AG04449 (cell line): ENCODE measurements at regions not wholly inside any gene's neighbourhood (a gene's known extent, or its start where the extent isn't known, plus 50 kb on each side); places are given as distances from the start of the nearest gene placed in this dataset.
"Not testable (repeated sequence)": the region's sequence is repeated elsewhere in the genome, so short reads cannot be mapped to it uniquely, and the experiment has no call there.

ENCODE experiments used
- CTCF ChIA-PET: fragments of 350-600 bp; formaldehyde crosslinking; extraction: SDS; loops from one replicate; lab custom pipeline; 2021; ENCODE audit warnings: antibody characterized with exemption; lab: Yijun Ruan, JAX
- POLR2A ChIA-PET: fragments of 400-600, 350-600 bp; formaldehyde crosslinking; extraction: SDS; loops from one replicate; lab custom pipeline; 2020; ENCODE audit warnings: antibody characterized with exemption, inconsistent platforms; lab: Yijun Ruan, JAX
- DNase-seq: peaks from one replicate; pipeline ENCODE4 v3.0.0-alpha.2; 2010; ENCODE audit warnings: low read depth, low spot score
- H3K4me3 ChIP-seq: 2 replicates; pipeline ENCODE4 v1.5.1; 2011; ENCODE audit warnings: low read depth, mild to moderate bottlenecking, control low read depth, low read length
- CTCF ChIP-seq: IDR thresholded peaks from one replicate; pipeline ENCODE4 v1.5.1; 2011; ENCODE audit warnings: mild to moderate bottlenecking, moderate library complexity, low read length, control low read depth, inconsistent platforms; ENCODE audit not compliant: insufficient read depth; ENCODE audit errors: missing control alignments

GRCh38 chr5:163310997-163311396 lies 126.4 kb upstream of the CCNG1 start:
- CTCF ChIA-PET: no interaction called here
- POLR2A ChIA-PET: no interaction called here
- no peak for DNase-seq
- no peak for TF ChIP-seq CTCF
- H3K4me3 ChIP-seq: no peak overlapping the region

GRCh38 chr5:163312598-163312997 lies 124.8 kb upstream of the CCNG1 start:
- no peak for DNase-seq
- no peak overlapping the region for H3K4me3 ChIP-seq
- TF ChIP-seq CTCF: no peak
- POLR2A ChIA-PET: no interaction called here
- CTCF ChIA-PET: no interaction called here

GRCh38 chr5:163313049-163313448 lies 124.3 kb upstream of the CCNG1 start:
- CTCF ChIA-PET, POLR2A ChIA-PET, DNase-seq, H3K4me3 ChIP-seq: not testable (repeated sequence)

GRCh38 chr5:163316374-163316773 lies 121.0 kb upstream of the CCNG1 start:
- DNase-seq, CTCF ChIA-PET, POLR2A ChIA-PET, H3K4me3 ChIP-seq: not testable (repeated sequence)

GRCh38 chr5:163318707-163319106 lies 118.7 kb upstream of the CCNG1 start:
- no peak for DNase-seq
- TF ChIP-seq CTCF: no peak
- ChIA-PET CTCF (no interaction called here), POLR2A (no interaction called here)
- H3K4me3 ChIP-seq: no peak overlapping the region

- no peak for DNase-seq
- H3K4me3 ChIP-seq: no peak overlapping the region
- POLR2A ChIA-PET: no interaction called here
- CTCF ChIA-PET: no interaction called here
- no peak for TF ChIP-seq CTCF
Observed at GRCh38 chr5:163321511-163321910, 115.9 kb upstream of the CCNG1 start.

GRCh38 chr5:163330723-163331668 lies 106.4 kb upstream of the CCNG1 start:
- POLR2A ChIA-PET: no interaction called here
- no peak for TF ChIP-seq CTCF
- no peak overlapping the region for H3K4me3 ChIP-seq
- DNase-seq: no peak
- CTCF ChIA-PET: interaction anchor here (0.7 to 1.4 kb wide), 2 partner anchors 17 to 21 kb away, joined by 3 read pairs; no protein-coding TSS in a partner anchor

GRCh38 chr5:163336074-163336473 lies 101.3 kb upstream of the CCNG1 start:
- CTCF ChIA-PET, DNase-seq, H3K4me3 ChIP-seq, POLR2A ChIA-PET: not testable (repeated sequence)
